ENCODE measurements at regions not wholly inside any gene's neighbourhood (a gene's known extent, or its start where the extent isn't known, plus 50 kb on each side); places are given as distances from the start of the nearest gene placed in this dataset.
A peak's percentile ranks its signal among the peaks of the same experiment; 100 is the strongest.

DNA sequence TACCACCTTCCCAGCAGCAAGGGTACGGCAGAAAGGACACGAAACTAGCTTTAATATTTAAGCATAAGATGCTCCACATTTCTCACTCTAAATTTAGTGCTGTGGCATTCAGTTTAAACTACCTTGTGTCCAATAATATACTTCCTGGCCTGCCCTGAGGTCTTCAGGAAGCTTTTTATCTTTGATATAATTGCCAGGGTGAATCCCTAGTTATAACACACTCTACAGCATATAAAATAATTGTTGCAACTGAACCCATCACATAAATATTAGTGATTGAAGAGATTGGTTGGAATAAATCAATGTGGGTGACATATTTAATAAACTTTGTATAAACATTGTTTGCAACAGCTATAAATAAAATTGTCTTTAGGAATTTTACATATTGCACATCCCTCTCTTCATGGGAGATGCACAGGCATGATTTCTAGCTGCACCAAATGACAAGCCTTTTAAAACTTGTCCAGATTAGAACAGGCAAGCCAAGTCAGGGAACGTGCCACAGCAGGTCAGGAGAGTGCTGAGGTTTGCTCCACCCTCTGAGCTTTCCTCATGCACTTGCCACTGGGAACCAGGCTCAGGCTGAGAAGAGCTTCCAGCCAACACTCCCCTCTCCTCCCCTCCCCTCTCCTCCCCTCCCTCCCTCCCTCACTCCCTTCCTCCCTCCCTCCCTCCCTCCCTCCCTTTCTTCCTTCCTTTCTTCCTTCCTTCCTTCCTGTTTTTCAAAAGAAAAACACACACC is 623.2 kb upstream of the PKN2 start:
- DNase-seq = no peak
- H3K9me3 Mint-ChIP-seq (ENCODE audit: low read depth, unreplicated experiment) = no peaks in the 10 kb centered on the region
- peak overlapping the region; percentile 6 for H3K27ac Mint-ChIP-seq (ENCODE audit: unreplicated experiment)
- no TSS peak for BruUV-seq (replicated peaks)
- H3K36me3 Mint-ChIP-seq (ENCODE audit: insufficient read depth, unreplicated experiment) = no peaks in the 10 kb centered on the region
- CTCF ChIA-PET = interaction anchor here (0.6 to 1.2 kb wide), 8 partner anchors 84 to 961 kb away, joined by 3 to 11 read pairs (median 6); no protein-coding TSS in a partner anchor
- peaks cover 35% of the 10 kb centered on the region for H3K4me1 Mint-ChIP-seq (ENCODE audit: low read depth, unreplicated experiment)
- TF ChIP-seq, protein P1, sequence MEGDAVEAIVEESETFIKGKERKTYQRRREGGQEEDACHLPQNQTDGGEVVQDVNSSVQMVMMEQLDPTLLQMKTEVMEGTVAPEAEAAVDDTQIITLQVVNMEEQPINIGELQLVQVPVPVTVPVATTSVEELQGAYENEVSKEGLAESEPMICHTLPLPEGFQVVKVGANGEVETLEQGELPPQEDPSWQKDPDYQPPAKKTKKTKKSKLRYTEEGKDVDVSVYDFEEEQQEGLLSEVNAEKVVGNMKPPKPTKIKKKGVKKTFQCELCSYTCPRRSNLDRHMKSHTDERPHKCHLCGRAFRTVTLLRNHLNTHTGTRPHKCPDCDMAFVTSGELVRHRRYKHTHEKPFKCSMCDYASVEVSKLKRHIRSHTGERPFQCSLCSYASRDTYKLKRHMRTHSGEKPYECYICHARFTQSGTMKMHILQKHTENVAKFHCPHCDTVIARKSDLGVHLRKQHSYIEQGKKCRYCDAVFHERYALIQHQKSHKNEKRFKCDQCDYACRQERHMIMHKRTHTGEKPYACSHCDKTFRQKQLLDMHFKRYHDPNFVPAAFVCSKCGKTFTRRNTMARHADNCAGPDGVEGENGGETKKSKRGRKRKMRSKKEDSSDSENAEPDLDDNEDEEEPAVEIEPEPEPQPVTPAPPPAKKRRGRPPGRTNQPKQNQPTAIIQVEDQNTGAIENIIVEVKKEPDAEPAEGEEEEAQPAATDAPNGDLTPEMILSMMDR (IDR thresholded peaks at IDR 0.05; ENCODE audit: unreplicated experiment) = no peak
- no peak overlapping the region for H3K4me3 Mint-ChIP-seq (ENCODE audit: low read depth, unreplicated experiment)
- intact Hi-C loops (cut with micrococcal nuclease; ENCODE audit: unreplicated experiment) = loop anchor here (2.0 to 10.0 kb wide), 6 partner anchors 49 to 769 kb away; partner anchors contain the start of gene LMO4
- H3K27me3 Mint-ChIP-seq (ENCODE audit: unreplicated experiment) = no peaks in the 10 kb centered on the region

DNA sequence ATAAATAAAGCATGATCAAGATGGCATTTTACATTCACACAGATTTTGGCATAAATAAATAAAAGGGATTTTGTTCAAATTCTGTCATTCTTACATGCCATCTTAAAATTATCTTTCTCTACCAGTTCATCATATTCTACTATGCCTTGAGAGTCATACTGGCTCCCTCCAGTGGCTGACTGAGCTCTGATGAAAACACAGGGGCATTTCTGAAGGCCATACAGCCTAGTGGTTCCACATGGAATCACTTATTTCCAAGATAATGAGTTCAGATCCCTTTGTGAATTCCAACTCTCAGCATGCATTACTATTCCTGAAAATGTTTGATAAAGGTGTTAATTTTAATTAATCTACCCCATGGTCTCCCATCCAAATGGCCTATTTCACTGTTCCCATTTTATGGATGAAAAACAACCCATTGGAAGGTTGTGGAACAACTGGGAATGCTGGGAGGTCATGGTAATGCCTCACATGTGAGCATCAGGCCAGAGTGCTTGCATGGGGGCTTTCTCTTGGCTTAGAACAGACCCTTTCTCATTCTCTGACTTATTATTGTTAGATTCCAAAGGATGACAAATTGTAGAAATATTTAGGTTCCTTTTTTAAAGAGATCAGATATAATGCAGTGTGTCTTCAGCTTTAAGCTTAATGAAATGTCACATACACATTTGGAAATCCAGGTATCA is 622.4 kb upstream of the PKN2 start:
- no peaks in the 10 kb centered on the region for H3K36me3 Mint-ChIP-seq (ENCODE audit: insufficient read depth, unreplicated experiment)
- TF ChIP-seq, protein P1 (IDR thresholded peaks at IDR 0.05; ENCODE audit: unreplicated experiment) = peak; percentile 71
- H3K4me3 Mint-ChIP-seq (ENCODE audit: low read depth, unreplicated experiment) = no peak overlapping the region
- H3K4me1 Mint-ChIP-seq (ENCODE audit: low read depth, unreplicated experiment) = peaks cover 35% of the 10 kb centered on the region
- peak; percentile 69 for DNase-seq
- no peaks in the 10 kb centered on the region for H3K27me3 Mint-ChIP-seq (ENCODE audit: unreplicated experiment)
- H3K27ac Mint-ChIP-seq (ENCODE audit: unreplicated experiment) = no peak overlapping the region
- no TSS peak for BruUV-seq (replicated peaks)
- CTCF ChIA-PET = interaction anchor here (0.6 to 1.2 kb wide), 8 partner anchors 85 to 960 kb away, joined by 3 to 11 read pairs (median 6); no protein-coding TSS in a partner anchor
- intact Hi-C loops (cut with micrococcal nuclease; ENCODE audit: unreplicated experiment) = loop anchor here (2.0 to 10.0 kb wide), 6 partner anchors 49 to 769 kb away; partner anchors contain the start of gene LMO4
- H3K9me3 Mint-ChIP-seq (ENCODE audit: low read depth, unreplicated experiment) = no peaks in the 10 kb centered on the region

DNA sequence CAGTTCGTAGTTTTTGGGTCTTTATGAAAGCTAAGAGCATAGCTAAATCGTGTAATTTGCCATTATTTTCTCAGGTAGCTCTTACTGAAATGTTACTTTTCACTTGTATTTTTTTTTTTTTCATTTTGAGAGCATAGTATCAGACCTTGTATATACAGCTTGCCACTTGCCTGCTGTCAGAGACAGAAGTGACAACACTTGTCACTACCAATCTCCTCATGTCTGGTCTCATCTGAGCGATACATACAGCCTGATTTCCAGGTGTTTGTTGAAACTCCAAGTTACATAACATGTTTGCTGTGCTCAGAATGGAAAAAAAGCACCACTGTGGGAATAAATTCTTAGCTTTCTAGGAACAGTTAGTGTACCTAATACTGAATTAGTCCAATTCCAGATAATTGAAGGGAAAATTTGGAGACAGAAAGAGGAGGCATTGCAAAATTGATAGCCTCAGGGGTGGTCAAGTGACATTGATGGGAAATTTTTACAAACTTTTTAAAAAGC is 621.4 kb upstream of the PKN2 start:
- Mint-ChIP-seq H3K27me3 (ENCODE audit: unreplicated experiment) (no peaks in the 10 kb centered on the region), H3K4me1 (ENCODE audit: low read depth, unreplicated experiment) (peaks cover 35% of the 10 kb centered on the region), H3K27ac (ENCODE audit: unreplicated experiment) (no peak overlapping the region), H3K36me3 (ENCODE audit: insufficient read depth, unreplicated experiment) (no peaks in the 10 kb centered on the region), H3K9me3 (ENCODE audit: low read depth, unreplicated experiment) (no peaks in the 10 kb centered on the region), H3K4me3 (ENCODE audit: low read depth, unreplicated experiment) (no peak overlapping the region)
- intact Hi-C loops (cut with micrococcal nuclease; ENCODE audit: unreplicated experiment) = loop anchor here (5.0 to 10.0 kb wide), 5 partner anchors 50 to 770 kb away; partner anchors contain the start of gene LMO4
- TF ChIP-seq, protein P1 (IDR thresholded peaks at IDR 0.05; ENCODE audit: unreplicated experiment) = no peak
- BruUV-seq (replicated peaks) = no TSS peak
- CTCF ChIA-PET = no interaction called here
- DNase-seq = no peak

DNA sequence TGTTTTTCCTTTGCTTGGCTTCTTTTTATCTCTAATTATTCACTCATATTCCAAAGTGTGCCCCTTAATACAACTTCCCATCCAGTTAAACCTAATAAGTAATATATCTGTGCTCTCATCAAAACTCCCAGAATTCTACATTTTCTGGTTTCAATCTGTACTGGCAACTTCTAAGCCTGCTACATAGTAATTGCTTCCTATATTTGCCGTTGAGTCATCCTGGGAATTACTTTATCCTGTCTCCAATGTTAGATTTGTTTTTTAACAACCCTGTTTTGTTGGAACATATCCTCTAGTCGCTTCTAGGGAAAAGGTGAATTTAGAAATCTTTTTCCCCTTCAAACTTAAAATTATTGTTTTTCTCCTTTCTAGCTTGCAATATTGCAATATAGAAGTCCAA is 620.5 kb upstream of the PKN2 start:
- TF ChIP-seq, protein P1 (IDR thresholded peaks at IDR 0.05; ENCODE audit: unreplicated experiment) = no peak
- CTCF ChIA-PET = interaction anchor here (0.6 kb wide), 1 partner anchor 117 kb away, joined by 3 read pairs; no protein-coding TSS in a partner anchor
- no peak overlapping the region for H3K4me3 Mint-ChIP-seq (ENCODE audit: low read depth, unreplicated experiment)
- no peaks in the 10 kb centered on the region for H3K9me3 Mint-ChIP-seq (ENCODE audit: low read depth, unreplicated experiment)
- no peaks in the 10 kb centered on the region for H3K36me3 Mint-ChIP-seq (ENCODE audit: insufficient read depth, unreplicated experiment)
- DNase-seq = no peak
- no peaks in the 10 kb centered on the region for H3K27me3 Mint-ChIP-seq (ENCODE audit: unreplicated experiment)
- peaks cover 35% of the 10 kb centered on the region for H3K4me1 Mint-ChIP-seq (ENCODE audit: low read depth, unreplicated experiment)
- H3K27ac Mint-ChIP-seq (ENCODE audit: unreplicated experiment) = no peak overlapping the region
- BruUV-seq (replicated peaks) = no TSS peak
- intact Hi-C loops (cut with micrococcal nuclease; ENCODE audit: unreplicated experiment) = loop anchor here (5.0 to 10.0 kb wide), 5 partner anchors 51 to 771 kb away; partner anchors contain the start of gene LMO4
